ENCODE measurements at regions not wholly inside any gene's neighbourhood (a gene's known extent, or its start where the extent isn't known, plus 50 kb on each side); places are given as distances from the start of the nearest gene placed in this dataset.
A peak's percentile ranks its signal among the peaks of the same experiment; 100 is the strongest.

GRCh38 chr18:44592639-44593038 is 88.0 kb upstream of the SETBP1 start:
- no peak for DNase-seq
- Histone ChIP-seq H3K9me3 (no peaks in the 10 kb centered on the region), H3K36me3 (ENCODE audit: low read depth, missing control alignments) (no peaks in the 10 kb centered on the region), H3K27ac (no peak overlapping the region), H3K4me1 (no peaks in the 10 kb centered on the region), H3K4me3 (no peak overlapping the region), H3K27me3 (no peaks in the 10 kb centered on the region)
- TF ChIP-seq CTCF (IDR thresholded peaks at IDR 0.05) (no peak), POLR2A (IDR thresholded peaks at IDR 0.05) (no peak)
- intact Hi-C loops (cut with DNase I; ENCODE audit: low total_unique reads) = no loop called here
- 17 to 52% methylated on average over 2 of the region's 2 CpGs for WGBS, 2 donors

GRCh38 chr18:44594799-44595467 is 85.8 kb upstream of the SETBP1 start:
- intact Hi-C loops (cut with DNase I; ENCODE audit: low total_unique reads) = no loop called here
- H3K4me3 ChIP-seq = no peak overlapping the region
- no peak overlapping the region for H3K27ac ChIP-seq
- H3K4me1 ChIP-seq = peaks cover 8% of the 10 kb centered on the region
- H3K9me3 ChIP-seq = no peaks in the 10 kb centered on the region
- DNase-seq = no peak
- WGBS, 2 donors = 48% methylated on average over 3 of the region's 3 CpGs
- H3K27me3 ChIP-seq = no peaks in the 10 kb centered on the region
- no peak for TF ChIP-seq CTCF (IDR thresholded peaks at IDR 0.05)
- no peak for TF ChIP-seq POLR2A (IDR thresholded peaks at IDR 0.05)
- H3K36me3 ChIP-seq (ENCODE audit: low read depth, missing control alignments) = no peaks in the 10 kb centered on the region

- H3K4me3 ChIP-seq = no peak overlapping the region
- 78 to 80% methylated on average over 3 of the region's 3 CpGs for WGBS, 2 donors
- no peak for DNase-seq
- no peak for TF ChIP-seq POLR2A (IDR thresholded peaks at IDR 0.05)
- no peak for TF ChIP-seq CTCF (IDR thresholded peaks at IDR 0.05)
- H3K27ac ChIP-seq = no peak overlapping the region
- H3K27me3 ChIP-seq = no peaks in the 10 kb centered on the region
- H3K4me1 ChIP-seq = peaks cover 11% of the 10 kb centered on the region
- no peaks in the 10 kb centered on the region for H3K9me3 ChIP-seq
- intact Hi-C loops (cut with DNase I; ENCODE audit: low total_unique reads) = no loop called here
- no peaks in the 10 kb centered on the region for H3K36me3 ChIP-seq (ENCODE audit: low read depth, missing control alignments)
Measured at GRCh38 chr18:44597797-44598196, 82.9 kb upstream of the SETBP1 start.

GRCh38 chr18:44598514-44598913 is 82.2 kb upstream of the SETBP1 start:
- no peak for TF ChIP-seq POLR2A (IDR thresholded peaks at IDR 0.05)
- TF ChIP-seq CTCF (IDR thresholded peaks at IDR 0.05) = no peak
- H3K27ac ChIP-seq = peak overlapping the region in 1 of 2 donors; percentile 4
- no peaks in the 10 kb centered on the region for H3K9me3 ChIP-seq
- WGBS, 2 donors = 92% methylated on average over 4 of the region's 4 CpGs
- H3K4me3 ChIP-seq = no peak overlapping the region
- H3K36me3 ChIP-seq (ENCODE audit: low read depth, missing control alignments) = no peaks in the 10 kb centered on the region
- no peaks in the 10 kb centered on the region for H3K27me3 ChIP-seq
- no peak for DNase-seq
- peaks cover 11% of the 10 kb centered on the region for H3K4me1 ChIP-seq
- intact Hi-C loops (cut with DNase I; ENCODE audit: low total_unique reads) = no loop called here

DNA sequence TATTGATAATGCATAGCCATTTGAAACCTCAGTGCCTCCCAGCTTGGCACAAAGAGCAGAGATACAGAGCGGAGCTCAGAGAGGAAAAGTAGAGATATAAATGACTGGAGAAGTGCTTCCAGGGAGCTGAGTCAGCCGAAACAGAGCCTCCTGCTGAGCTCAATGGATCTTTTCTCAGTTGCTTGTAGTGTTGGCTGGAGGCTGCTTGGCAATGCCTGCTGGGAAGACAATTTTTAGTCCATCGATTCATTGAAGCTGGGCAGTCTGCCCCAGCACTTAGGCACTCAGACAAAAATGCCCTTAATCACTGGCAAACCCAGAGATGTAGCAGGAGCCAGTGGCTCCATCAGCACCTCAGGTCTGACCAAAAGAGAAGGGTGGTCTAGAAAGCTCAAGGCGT is 81.3 kb upstream of the SETBP1 start:
- Histone ChIP-seq H3K27ac (peak overlapping the region; percentile 25 to 43), H3K9me3 (no peaks in the 10 kb centered on the region), H3K4me3 (no peak overlapping the region), H3K4me1 (peaks cover 11% of the 10 kb centered on the region), H3K36me3 (ENCODE audit: low read depth, missing control alignments) (no peaks in the 10 kb centered on the region), H3K27me3 (no peaks in the 10 kb centered on the region)
- DNase-seq = peak; percentile 64
- no peak for TF ChIP-seq CTCF (IDR thresholded peaks at IDR 0.05)
- TF ChIP-seq POLR2A (IDR thresholded peaks at IDR 0.05) = no peak
- 45 to 49% methylated on average over 4 of the region's 4 CpGs for WGBS, 2 donors
- intact Hi-C loops (cut with DNase I; ENCODE audit: low total_unique reads) = no loop called here
